ENCODE measurements at regions not wholly inside any gene's neighbourhood (a gene's known extent, or its start where the extent isn't known, plus 50 kb on each side); places are given as distances from the start of the nearest gene placed in this dataset.

DNA sequence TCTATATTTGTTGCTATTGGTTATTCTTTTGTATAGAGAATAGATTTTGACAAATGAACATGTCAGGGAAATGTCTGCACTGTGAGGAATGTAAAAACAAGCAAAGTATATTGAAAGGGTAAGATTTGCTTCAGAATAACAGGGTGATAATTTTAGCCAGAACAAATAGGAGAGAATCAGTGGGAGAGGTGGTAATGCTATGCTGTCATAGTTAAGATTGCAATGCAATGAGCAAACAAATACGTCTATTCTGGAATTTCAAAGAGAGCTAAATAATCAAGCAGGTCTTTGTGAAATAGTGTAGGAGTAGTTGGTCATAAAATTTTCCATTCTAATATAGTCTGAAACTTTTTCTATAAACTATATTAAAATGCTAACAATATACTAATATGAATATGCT is 1478.4 kb downstream of the TECRL start:
- Histone ChIP-seq H2AFZ (ENCODE audit: low read depth) (no peak overlapping the region), H4K20me1 (ENCODE audit: insufficient read depth) (no peaks in the 10 kb centered on the region), H3F3A (replicated peaks; ENCODE audit: insufficient read depth) (no peaks in the 10 kb centered on the region), H3K9ac (no peak overlapping the region), H3K4me3 (ENCODE audit: low read depth in 2 of 2, low read length in 1 of 2) (no peak overlapping the region), H3K79me2 (ENCODE audit: insufficient read depth) (no peaks in the 10 kb centered on the region), H3K4me1 (ENCODE audit: control insufficient read depth in 1 of 2, insufficient read depth in 2 of 2, low read depth in 1 of 2, low read length in 1 of 2) (no peaks in the 10 kb centered on the region), H3K9me3 (no peaks in the 10 kb centered on the region), H3K36me3 (replicated peaks in 1 of 2; ENCODE audit: control insufficient read depth in 1 of 2, insufficient read depth in 2 of 2, low read length in 1 of 2) (no peaks in the 10 kb centered on the region), H3K27me3 (ENCODE audit: insufficient read depth) (no peaks in the 10 kb centered on the region), H3K4me2 (no peak overlapping the region), H3K27ac (ENCODE audit: low read depth in 2 of 2, low read length in 1 of 2) (no peak overlapping the region), H3K9me2 (no peaks in the 10 kb centered on the region)
- TF ChIP-seq, protein P1, sequence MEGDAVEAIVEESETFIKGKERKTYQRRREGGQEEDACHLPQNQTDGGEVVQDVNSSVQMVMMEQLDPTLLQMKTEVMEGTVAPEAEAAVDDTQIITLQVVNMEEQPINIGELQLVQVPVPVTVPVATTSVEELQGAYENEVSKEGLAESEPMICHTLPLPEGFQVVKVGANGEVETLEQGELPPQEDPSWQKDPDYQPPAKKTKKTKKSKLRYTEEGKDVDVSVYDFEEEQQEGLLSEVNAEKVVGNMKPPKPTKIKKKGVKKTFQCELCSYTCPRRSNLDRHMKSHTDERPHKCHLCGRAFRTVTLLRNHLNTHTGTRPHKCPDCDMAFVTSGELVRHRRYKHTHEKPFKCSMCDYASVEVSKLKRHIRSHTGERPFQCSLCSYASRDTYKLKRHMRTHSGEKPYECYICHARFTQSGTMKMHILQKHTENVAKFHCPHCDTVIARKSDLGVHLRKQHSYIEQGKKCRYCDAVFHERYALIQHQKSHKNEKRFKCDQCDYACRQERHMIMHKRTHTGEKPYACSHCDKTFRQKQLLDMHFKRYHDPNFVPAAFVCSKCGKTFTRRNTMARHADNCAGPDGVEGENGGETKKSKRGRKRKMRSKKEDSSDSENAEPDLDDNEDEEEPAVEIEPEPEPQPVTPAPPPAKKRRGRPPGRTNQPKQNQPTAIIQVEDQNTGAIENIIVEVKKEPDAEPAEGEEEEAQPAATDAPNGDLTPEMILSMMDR (IDR thresholded peaks at IDR 0.05), result no peak
- TF ChIP-seq GATA2 (CRISPR knock-in tag; IDR thresholded peaks at IDR 0.05), result no peak
- no peak for TF ChIP-seq NRF1 (IDR thresholded peaks at IDR 0.05; ENCODE audit: low read depth, low read length)
- TF ChIP-seq TEAD4 (IDR thresholded peaks at IDR 0.05; ENCODE audit: borderline replicate concordance, insufficient read depth), result no peak
- TF ChIP-seq NFIC (IDR thresholded peaks at IDR 0.05; ENCODE audit: borderline replicate concordance), result no peak
- TF ChIP-seq RFX5 (IDR thresholded peaks at IDR 0.05; ENCODE audit: low read length), result no peak
- ChIA-PET CTCF (no interaction called here), POLR2A (no interaction called here)
- no peak for DNase-seq
- 24% methylated on average over 1 of the region's 1 CpG for WGBS (ENCODE audit: low lambda C conversion rate)

DNA sequence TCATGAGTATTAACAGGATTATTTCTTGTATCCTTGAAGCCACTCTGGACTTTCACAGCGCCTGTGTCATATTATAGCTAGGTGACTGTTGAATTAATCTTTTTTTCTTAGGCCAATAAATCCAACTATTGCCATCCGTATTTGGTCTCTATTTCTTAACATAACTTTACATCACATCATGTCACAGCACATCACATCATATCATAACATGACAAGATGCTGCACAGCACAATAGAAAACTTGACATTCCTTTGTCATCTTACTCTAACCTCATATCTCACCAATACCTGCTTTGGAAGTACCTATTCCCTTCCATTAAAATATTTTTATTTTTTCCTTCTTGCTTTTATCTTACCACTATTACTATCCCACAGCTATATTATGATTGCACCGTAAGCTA is 1480.8 kb downstream of the TECRL start:
- H3K27me3 ChIP-seq (ENCODE audit: insufficient read depth), result no peaks in the 10 kb centered on the region
- H3K27ac ChIP-seq (ENCODE audit: low read depth in 2 of 2, low read length in 1 of 2), result no peak overlapping the region
- H3K9me2 ChIP-seq, result no peaks in the 10 kb centered on the region
- DNase-seq, result no peak
- H3F3A ChIP-seq (replicated peaks; ENCODE audit: insufficient read depth), result no peaks in the 10 kb centered on the region
- POLR2A ChIA-PET, result no interaction called here
- H4K20me1 ChIP-seq (ENCODE audit: insufficient read depth), result no peaks in the 10 kb centered on the region
- TF ChIP-seq RCOR1 (IDR thresholded peaks at IDR 0.05; ENCODE audit: low read length) (no peak), SIN3A (IDR thresholded peaks at IDR 0.05; ENCODE audit: borderline replicate concordance, low read depth, low read length) (no peak), ELF1 (IDR thresholded peaks at IDR 0.05) (no peak), RAD21 (IDR thresholded peaks at IDR 0.05; ENCODE audit: low read length) (no peak), NFIC (IDR thresholded peaks at IDR 0.05; ENCODE audit: borderline replicate concordance) (no peak), FOXJ3 (CRISPR knock-in tag; IDR thresholded peaks at IDR 0.05) (no peak), JUND (IDR thresholded peaks at IDR 0.05) (no peak), RFX5 (IDR thresholded peaks at IDR 0.05; ENCODE audit: low read length) (no peak), POLR2AphosphoS5 (IDR thresholded peaks at IDR 0.05; ENCODE audit: low read depth, low read length) (no peak), MEF2A (IDR thresholded peaks at IDR 0.05; ENCODE audit: borderline replicate concordance, low read depth) (no peak), RXRA (IDR thresholded peaks at IDR 0.05; ENCODE audit: borderline replicate concordance, low read depth) (no peak), TCF12 (IDR thresholded peaks at IDR 0.05) (no peak), SMC3 (IDR thresholded peaks at IDR 0.05; ENCODE audit: low read depth, low read length) (no peak), FOSL2 (IDR thresholded peaks at IDR 0.05; ENCODE audit: borderline replicate concordance, low read depth) (no peak), YY1 (IDR thresholded peaks at IDR 0.05; ENCODE audit: low read depth) (no peak)
- TF ChIP-seq, protein P2, sequence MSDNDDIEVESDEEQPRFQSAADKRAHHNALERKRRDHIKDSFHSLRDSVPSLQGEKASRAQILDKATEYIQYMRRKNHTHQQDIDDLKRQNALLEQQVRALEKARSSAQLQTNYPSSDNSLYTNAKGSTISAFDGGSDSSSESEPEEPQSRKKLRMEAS (IDR thresholded peaks at IDR 0.05; ENCODE audit: low read depth), result no peak
- TF ChIP-seq, protein P1 (IDR thresholded peaks at IDR 0.05), result no peak
- no peak overlapping the region for H2AFZ ChIP-seq (ENCODE audit: low read depth)
- no peak overlapping the region for H3K9ac ChIP-seq
- H3K4me3 ChIP-seq (ENCODE audit: low read depth in 2 of 2, low read length in 1 of 2), result no peak overlapping the region
- no peaks in the 10 kb centered on the region for H3K4me1 ChIP-seq (ENCODE audit: control insufficient read depth in 1 of 2, insufficient read depth in 2 of 2, low read depth in 1 of 2, low read length in 1 of 2)
- no peaks in the 10 kb centered on the region for H3K9me3 ChIP-seq
- no peaks in the 10 kb centered on the region for H3K36me3 ChIP-seq (replicated peaks in 1 of 2; ENCODE audit: control insufficient read depth in 1 of 2, insufficient read depth in 2 of 2, low read length in 1 of 2)
- CTCF ChIA-PET, result no interaction called here
- H3K79me2 ChIP-seq (ENCODE audit: insufficient read depth), result no peaks in the 10 kb centered on the region
- H3K4me2 ChIP-seq, result no peak overlapping the region
- WGBS (ENCODE audit: low lambda C conversion rate), result 33% methylated on average over 3 of the region's 3 CpGs
